Glomerular endothelial cell (primary cell): ENCODE measurements at regions not wholly inside any gene's neighbourhood (a gene's known extent, or its start where the extent isn't known, plus 50 kb on each side); places are given as distances from the start of the nearest gene placed in this dataset.
"Not testable (repeated sequence)": the region's sequence is repeated elsewhere in the genome, so short reads cannot be mapped to it uniquely, and the experiment has no call there.

Experiments
- DNase-seq: peaks from one replicate; pipeline ENCODE4 v3.0.0-alpha.2; 2011; ENCODE audit warnings: low read depth, low spot score; ENCODE audit errors: extremely low read depth

DNA sequence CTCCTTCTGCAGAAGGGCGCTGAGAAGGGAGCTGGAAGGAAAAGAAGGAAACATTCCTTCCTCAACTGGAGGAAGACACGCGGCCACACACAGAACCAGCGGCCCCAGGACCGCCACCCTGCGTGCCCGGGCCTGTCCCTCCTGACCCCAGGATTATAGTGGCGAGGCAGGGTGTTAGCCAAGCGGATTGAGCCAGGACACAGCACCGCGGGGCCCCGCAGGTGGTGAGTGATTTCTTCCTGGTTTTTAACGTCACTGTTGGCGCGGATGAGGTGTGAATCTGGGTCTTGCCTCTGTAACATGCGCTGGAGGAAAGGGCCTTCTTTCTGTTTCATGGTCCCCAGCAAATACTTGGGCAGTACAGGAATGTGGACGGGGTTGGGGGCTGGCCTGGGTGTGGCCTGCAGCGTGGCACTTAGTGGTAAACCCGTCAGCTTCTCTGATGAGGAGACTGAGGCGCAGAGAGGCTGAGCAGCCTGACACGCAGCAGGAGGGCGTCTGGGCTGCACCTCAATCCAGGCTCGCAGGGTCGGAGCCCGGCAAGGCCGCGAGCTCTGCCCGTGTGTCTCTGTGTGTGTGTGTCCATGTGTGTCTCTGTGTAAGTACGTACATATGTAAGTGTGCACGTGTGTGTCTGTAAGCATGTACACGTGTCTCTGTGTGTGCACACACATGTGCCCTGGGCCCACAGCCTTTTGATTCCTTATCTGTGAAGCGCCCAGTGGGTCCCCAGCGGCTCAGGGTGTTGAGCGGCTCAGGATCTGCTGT is 158.4 kb upstream of the ZNF469 start:
- DNase-seq = not testable (repeated sequence)

DNA sequence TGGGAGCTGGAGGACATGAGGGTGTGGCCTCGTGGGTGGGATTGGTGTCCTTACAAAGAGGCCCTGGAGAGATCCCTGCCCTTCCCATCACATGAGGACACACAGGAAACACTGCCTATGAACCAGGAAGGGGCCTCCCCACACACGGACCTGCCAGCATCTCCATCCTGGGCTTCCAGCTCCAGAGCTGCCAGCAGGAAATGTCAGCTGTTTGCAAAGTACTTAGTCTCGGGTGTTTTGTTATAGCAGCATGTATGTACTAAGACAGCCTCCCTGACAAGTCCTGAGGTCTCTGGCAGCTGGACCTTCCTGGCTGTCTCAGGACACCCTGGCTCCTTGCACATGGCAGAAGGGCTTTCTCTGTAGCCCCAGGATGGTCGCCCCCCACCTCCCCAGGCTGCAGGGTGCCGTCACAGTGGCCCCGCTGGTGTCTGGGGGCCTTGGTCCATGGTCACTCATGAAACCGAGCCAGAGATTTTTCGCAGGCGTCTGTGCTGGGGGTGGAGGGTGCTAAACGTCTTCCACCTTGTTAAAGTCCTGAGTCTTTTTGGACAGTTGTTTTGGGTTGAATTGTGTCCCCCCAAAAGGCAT is 157.0 kb upstream of the ZNF469 start:
- not testable (repeated sequence) for DNase-seq

DNA sequence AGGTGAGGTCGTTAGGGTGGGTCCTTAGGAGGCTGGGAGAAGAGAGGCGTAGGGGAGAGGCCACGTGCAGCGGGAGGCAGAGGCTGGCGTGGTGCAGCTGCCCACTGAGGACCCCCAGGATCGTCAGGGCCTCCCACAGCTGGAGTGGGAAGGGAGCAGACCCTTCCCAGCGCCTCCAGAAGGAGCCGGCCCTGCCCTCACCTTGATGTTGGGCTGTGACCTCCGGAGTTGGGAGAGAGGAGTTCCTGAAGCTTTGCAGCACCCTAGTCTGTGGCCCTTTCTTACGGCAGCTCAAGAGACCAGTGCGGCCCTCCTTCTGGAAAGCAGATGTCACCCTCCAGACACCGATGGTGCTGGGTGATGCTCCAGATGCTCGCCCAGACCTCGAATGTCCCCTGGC is 156.5 kb upstream of the ZNF469 start:
- DNase-seq = not testable (repeated sequence)

DNA sequence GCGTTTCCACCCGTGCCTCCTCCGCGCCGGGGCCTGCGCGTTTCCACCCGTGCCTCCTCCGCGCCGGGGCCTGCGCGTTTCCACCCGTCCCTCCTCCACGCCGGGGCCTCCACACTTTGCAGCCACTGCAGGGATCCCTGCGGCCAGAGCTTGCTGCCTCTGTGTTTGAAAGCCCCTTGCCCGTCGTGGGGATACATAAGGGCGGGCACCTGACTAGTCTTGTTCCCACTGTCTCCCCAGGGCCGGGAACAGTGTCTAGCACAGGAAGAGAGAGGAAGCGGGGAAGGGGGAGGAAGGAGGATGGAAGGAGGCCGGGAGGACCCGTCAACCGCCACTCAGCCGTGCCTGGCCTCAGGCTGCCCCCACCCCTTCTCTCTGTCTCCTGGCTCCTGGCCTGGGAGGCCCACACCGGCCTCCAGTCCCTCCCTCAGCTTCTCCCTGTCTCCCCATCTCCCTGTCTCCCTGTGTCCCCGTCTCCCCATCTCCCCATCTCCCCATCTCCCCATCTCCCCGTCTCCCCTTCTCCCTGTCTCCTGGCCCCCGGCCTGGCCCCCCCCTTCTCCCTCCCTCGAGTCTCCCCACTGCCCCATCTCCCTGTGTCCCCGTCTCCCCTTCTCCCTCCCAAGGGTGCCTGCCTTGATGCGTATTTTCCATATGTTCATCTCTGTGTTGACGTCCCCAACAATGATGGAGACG is 155.6 kb upstream of the ZNF469 start:
- DNase-seq = not testable (repeated sequence)

DNA sequence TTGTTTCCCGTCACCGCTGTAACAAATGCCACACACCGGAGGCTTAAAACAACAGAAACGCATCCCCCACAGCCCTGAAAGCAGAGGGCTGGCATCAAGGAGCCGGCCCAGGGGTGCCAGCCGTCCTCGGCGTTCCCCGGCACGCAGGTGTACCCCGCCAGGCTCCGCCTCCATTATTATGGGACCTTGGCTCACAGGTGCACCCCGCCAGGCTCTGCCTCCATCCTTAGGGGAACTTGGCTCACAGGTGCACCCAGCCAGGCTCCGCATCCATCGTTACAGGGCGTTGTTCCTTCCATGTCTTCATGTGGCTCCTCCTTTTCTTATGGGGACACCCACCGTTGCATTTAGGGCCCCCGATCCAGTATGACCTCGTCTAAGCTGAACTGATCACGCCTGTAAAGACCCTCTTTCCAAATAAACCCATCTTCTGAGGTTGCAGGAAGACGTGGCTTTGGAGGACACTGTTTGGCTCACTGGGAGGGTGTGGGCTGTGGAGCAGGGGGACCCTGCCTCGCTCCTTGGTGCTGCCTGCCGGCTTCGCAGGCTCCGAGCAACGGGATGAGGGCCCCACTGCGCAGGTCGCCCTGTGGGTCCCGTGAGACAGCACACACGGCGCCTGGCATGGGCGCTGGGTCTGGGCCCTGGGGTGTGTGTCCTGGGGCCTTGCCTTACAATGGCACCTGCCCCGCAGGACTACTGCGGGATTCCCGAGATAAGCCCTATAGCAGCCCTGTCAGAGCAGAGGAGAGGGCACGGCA is 154.9 kb upstream of the ZNF469 start:
- DNase-seq = not testable (repeated sequence)

- DNase-seq = not testable (repeated sequence)
These were observed 154.0 kb upstream of the ZNF469 start for GRCh38 chr16:88228751-88229150.

GRCh38 chr16:88229710-88230109 is 153.0 kb upstream of the ZNF469 start:
- DNase-seq = not testable (repeated sequence)

DNA sequence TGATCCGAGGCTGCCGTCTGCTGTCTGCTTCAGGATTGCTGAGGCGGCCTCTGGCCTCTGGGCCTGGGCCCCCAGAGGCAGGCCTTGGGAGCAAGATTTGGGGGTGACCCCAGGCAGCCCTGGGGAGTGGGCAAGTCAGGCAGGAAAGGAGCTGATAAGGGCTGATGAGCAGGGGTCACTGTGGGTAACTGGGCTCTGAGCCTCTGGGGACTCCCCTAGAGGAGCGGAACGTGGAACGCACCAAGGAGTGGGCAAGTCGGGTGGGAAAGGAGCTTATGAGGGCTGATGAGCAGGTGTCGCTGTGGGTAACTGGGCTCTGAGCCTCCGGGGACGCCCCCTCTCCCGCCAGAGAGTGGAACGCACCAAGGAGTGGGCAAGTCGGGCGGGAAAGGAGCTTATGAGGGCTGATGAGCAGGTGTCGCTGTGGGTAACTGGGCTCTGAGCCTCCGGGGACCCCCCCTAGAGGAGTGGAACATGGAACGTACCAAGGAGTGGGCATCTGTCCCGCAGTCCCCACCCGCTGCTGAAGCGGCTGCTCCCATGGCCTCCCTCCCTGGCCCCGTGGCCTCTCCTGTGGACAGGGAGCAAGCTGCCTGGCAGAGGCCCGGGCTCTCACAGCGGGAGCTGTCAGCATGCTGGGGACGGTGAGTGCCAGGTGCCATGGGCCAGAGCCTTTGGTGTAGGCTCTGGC is 152.3 kb upstream of the ZNF469 start:
- not testable (repeated sequence) for DNase-seq

DNA sequence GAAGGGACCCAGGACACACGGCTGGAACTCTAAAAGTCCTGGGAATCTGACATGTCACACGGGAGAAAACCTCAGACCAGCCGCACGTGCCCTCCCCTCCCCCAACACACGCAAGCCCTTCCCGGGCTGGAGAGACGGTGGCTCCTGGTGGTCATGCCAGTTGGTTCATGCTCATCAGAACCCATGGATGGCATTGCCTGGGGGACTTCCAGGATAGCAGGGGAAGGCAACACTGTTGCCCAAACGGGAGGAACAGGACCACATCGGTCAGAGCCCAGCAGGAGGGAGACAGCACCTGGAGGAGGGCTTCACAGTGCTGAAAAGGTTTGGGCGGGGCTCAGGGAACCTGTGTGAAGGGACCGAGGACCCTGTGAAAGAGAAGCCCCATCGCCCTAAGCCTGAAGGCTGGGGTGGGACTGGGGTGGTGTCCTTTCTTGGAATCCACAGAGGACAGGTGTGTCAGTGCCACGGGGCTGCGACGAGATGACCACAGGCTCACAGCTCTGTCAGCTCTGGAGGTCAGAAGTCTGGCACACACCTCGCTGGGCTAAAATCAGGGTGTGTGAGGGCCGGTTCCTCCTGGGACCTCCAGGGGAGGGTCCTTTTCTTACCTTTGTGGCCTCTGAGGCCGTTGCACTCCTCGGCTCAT is 151.7 kb upstream of the ZNF469 start:
- not testable (repeated sequence) for DNase-seq

DNA sequence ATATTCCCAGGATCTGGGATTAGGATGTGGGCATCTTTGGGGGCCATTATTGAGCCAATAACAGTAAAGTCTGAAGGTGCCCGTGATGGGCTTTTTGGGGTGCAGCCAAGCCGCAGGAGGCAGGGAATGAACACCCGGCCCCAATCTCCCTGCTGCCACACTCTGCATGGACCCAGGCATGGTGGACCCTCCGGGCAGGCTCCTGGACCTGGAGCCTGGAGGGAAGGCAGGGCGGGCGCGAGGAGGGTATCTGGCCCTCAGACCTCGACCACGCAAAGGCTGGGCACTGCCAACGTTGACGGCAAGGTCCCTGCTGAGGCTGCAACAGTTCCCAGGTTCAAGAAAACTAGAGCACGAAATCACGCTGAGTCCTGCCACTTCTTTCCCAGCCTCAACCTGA is 150.9 kb upstream of the ZNF469 start:
- DNase-seq = not testable (repeated sequence)

- DNase-seq = not testable (repeated sequence)
These were observed 150.1 kb upstream of the ZNF469 start for GRCh38 chr16:88232401-88233258.

DNA sequence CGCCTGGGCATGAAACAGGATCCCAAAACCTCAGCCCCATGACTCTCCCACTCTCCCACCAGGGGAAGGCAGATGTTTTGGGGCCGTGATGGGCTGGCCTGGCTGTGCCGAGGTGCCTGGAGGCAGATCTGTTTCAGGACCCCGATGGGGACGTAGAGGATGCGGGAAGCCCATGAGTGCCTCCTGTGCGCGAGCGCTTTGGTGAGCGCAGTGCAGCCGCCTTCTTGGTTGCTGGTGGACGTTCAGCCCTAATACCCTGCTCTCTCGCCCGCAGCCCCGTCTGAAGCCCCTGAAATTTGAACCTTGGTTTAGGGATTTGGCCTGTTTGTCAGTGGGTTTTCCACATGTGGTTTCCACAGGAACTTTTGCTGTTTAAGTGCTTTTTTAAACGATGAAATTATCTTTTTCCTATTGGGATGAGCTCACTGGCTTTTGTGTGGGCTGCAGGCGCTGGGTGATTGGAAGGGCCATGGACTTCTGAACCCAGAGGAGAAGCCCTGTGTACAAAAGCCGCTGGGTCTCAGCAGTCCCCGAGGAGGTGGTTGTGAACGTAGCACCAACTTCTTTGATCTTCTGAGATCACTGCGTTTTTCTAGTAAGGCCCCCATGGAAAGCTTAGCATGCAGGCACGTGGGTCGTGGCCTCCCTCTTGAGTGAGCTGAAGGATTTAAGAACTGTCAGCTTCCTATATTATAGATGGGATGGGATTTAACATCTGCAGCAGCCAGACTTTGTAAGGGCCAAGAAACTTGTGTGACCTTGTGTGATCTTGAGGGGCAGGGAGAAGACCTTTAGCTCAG is 148.9 kb upstream of the ZNF469 start:
- DNase-seq = not testable (repeated sequence)

- not testable (repeated sequence) for DNase-seq
These were observed 148.1 kb upstream of the ZNF469 start for GRCh38 chr16:88234421-88235271.

DNA sequence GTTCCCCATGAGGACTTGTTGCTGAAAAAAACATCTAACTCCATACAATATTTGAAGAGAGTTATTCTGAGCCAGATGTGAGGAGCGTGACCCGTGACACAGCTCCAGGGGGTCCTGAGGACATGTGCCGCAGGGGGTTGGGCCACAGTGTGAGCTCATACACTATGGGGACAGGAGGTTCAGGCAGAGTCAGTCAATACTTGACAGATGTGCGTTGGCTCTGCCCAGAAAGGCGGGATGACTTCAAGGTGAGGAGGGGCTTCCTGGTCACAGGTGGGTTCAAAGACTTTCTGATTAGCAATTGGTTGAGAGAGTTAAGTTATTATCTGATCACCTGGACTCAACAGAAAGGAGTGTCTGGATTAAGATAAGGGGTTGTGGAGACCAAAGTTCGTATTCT is 147.1 kb upstream of the ZNF469 start:
- not testable (repeated sequence) for DNase-seq

- not testable (repeated sequence) for DNase-seq
These were observed 146.5 kb upstream of the ZNF469 start for GRCh38 chr16:88236229-88236628.

DNA sequence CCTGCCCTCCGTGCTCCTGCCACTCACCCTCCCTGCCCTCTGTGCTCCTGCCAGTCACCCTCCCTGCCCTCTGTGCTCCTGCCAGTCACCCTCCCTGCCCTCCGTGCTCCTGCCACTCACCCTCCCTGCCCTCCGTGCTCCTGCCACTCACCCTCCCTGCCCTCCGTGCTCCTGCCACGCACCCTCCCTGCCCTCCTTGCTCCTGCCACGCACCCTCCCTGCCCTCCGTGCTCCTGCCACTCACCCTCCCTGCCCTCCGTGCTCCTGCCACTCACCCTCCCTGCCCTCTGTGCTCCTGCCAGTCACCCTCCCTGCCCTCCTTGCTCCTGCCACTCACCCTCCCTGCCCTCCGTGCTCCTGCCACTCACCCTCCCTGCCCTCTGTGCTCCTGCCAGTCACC is 145.4 kb upstream of the ZNF469 start:
- not testable (repeated sequence) for DNase-seq

- not testable (repeated sequence) for DNase-seq
These were observed 144.9 kb upstream of the ZNF469 start for GRCh38 chr16:88237761-88238415.
